NCI-H82 (cell line): ENCODE measurements at regions not wholly inside any gene's neighbourhood (a gene's known extent, or its start where the extent isn't known, plus 50 kb on each side); places are given as distances from the start of the nearest gene placed in this dataset.
"Not testable (repeated sequence)": the region's sequence is repeated elsewhere in the genome, so short reads cannot be mapped to it uniquely, and the experiment has no call there.

Source experiments
- DNase-seq: peaks from one replicate; lab custom pipeline; 2025; lab: John Stamatoyannopoulos, UW

DNA sequence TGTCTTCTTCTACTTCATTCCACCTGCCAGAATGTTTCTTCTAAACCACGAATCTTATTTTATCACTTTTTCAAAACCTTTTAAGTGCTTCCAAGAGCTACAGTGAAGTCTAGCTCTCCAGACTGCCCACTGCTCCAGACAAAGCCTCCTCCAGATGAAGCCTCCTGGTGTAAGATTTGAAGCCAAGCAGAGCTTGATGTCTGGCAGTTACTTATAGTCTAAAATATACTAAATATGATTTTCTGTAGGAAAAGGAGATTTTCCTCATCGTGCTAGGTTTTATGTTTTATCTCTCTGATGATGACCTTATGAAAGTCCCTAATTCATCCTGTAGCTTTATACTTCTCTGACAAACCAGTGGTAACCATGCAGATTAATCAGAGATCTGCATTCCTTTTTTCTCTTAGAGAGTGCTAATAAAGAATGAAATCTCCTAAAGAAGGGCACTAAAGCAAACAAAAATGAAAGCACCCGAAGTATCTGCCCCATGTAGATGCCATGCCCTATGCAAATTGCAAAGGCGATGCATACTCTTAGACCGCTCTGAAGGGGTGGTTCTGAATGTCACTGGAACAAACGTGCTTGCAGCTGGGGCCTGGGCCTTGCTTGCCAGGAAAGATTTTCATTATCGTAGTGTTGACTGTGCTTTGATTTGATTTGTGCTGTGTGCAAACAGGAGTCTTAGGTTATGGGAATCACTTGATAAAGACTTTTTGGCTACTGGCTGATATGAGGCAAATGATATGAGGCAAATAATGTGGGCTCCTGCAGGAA, 314.2 kb downstream of the PID1 start:
- DNase-seq = no peak

DNA sequence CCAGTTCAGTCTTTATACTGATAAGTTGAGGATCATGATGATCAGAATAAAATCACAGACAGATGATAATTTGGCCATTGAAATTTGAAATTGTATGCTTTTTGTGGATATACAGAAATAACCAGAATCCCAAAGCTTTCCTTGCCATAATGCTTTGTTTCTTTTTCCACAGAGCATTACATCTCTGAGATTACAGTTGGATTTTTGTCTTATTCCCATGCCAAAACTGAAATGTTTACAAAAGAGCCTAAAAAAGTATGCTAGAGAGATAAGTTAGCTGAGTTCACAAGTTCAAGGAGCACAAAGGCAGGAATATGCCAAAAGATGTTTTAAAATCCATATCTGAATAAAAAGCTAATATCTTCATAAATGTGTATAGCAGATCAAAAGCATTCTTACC, 321.3 kb downstream of the PID1 start:
- no peak for DNase-seq

DNA sequence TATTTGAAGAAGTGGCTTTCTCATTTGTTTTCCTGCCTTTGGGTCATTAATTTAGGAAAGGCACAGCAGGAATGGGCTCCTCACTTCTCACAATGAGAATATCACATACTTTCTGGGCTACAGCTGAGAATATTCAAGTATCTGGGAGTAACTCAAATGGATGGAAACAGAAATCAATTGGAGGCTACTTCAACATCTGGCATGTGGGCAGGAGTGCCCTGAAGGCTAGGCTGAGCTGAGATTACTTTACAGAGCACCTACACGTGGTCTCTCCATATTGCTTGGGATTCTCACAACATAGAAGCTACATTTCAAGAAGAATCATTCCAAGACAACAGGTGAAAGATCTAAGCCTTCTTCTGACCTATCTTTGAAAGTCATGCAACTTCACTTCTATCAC, 325.4 kb downstream of the PID1 start:
- no peak for DNase-seq

DNA sequence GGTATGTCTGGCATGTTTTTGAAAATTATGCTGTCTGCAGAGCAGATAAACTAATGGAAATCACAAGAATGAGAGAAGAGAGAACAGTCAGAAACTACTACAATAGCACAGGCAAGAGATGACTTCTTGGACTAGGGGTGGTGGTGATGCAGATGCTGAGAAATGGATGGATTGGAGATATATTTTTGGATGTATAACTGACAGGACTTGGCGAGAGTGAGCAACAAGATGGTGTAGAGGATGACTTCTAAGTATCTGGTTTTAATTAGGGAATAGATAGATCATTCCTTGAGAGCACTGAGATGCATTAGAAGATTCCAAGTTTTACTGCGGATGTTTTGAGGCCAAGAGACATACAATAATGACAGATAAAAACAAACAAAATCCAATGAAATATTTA, 328.2 kb downstream of the PID1 start:
- DNase-seq = no peak

DNA sequence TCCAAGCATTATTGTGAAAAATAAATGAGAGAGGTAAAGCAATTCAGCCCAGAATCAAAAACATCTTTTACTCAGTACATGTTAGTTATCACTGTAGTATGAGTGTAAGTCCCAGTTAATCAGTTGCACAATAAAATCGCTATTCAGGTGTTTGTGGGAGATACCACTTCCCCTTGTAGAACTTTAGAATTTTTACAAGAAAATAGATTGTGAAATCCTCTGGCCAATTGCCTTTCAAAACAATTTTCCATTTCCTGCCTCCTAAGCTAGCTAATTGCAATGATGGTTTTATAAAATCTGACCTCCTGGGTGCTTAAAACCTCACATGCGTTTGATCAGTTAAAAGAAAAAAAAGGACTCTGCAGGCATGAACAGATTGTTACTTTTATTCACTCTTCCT, 332.5 kb downstream of the PID1 start:
- no peak for DNase-seq

DNA sequence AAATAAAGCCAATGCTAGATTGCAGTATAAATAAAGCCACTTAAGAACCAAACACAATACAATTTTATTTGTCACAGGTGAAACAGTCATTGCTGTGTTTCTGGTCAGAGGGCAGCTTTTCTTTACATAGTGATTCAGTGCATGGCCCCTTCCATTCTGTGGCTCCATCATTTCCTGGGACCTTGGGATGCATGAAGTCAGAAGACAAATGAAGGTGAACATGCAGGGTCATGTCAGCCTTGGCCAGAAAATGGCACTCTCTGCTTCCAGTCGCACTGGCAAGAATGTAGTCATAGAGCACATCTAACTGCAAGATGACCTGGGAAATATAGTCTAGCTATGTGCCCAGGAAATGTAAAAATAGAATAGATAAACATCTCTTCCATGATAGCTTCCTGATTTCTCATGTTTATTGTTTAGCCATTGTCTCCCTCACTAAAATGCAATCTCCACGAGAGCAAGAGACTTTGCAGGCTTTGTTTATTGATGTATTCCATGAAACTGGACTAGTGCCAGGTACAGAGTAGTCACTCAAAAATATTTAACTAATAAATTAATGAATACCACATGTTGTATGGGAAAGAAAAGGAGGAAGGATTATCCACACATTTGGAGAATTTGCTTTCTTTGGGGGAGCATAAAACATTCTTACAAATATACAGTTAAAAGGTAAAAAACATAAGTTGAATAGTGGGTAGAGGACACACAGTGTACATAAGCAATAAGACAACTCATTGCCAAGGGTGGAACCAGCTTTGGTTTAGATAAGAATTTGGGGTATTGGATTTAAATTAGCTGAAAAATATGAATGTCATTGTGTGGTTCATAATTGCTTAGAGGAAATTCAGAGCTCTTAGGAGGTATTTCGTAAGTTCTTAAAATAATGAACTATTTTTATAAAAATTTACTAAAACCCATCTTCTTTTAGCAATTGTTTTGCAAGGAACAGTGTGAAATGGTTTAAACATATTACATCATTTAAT, 343.8 kb downstream of the PID1 start:
- no peak for DNase-seq

DNA sequence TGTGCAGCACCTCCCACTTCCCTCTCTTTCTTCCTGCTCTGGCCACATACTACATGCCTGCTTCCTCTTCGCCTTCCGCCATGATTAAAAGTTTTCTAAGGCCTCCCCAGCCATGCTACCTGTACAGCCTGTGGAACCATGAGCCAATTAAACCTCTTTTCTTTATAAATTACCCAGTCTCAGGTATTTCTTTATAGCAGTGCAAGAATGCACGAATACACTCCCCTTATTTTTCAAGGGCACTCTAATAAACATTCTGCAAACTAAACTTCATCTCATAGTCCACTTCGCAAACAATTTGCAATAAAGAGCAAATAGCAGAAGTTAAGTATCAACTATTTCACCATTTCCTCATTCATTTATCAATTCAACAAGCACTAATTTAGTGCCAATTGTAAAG, 351.3 kb downstream of the PID1 start:
- DNase-seq = no peak

DNA sequence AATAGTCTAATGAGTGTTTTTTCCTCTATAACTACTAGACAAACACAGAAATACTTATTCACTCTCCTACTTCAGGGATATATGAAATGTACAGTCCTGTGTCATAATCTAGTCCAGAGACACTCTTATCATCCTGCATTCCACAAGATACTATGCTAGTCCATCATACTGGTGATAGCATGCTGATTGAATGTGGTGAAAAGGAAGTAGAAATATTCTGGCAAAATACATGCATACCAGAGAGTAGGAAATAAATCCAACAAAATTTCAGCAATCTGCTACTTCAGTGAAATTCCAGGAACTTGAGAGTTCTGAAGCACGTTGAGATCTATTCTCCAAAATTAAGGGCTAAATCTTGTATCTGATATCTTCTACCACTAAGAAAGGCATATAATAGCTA, 353.9 kb downstream of the PID1 start:
- no peak for DNase-seq

DNA sequence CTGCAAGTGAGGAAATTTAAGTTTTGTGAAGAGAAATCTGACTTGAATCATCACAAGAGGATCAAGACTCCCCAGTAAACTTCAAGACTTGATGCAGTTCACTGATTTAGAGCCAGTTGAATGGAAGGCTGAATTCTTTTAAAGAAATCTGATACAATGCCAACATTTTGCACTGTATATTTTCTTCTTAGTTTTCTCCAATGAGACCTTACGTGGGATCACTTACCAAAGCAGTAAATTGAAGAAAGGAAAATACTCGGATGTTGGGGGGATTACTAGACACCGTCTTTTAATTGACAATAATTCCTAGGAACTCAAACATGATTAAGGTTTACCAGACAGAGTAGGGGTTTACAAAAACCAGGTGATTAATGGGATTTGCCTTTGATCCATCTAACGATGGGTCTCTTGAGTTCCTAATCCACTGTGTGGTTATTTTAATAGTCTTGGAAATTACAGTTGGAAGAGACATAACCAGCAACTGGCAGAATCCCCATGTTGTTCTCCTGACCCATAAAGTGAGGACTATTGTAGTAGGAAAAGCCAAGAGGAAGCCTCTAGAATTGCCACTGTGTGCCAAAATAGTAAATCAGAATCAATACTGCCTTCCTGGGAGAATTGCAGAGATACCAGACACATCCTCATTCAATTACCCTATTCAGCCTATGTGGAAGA, 354.5 kb downstream of the PID1 start:
- peak; percentile 8 for DNase-seq

DNA sequence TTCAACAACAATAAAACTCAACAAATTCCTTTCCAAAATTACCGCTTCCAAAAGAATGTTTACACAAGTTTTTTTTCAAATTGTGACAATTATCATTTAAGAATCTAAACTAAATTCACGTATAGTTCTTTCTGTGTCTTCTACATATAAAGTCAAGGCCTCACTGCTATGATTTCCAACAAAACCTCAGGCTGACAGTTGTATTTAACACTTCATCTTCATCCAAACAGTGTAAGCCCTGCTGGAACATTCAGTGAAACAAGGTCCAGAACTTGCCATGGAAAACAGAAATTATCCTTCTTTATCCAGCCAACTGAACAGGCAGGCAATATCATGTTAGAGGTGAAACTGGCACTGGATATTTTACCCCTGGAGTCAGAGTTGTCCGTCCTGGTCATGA, 357.9 kb downstream of the PID1 start:
- DNase-seq = no peak

DNA sequence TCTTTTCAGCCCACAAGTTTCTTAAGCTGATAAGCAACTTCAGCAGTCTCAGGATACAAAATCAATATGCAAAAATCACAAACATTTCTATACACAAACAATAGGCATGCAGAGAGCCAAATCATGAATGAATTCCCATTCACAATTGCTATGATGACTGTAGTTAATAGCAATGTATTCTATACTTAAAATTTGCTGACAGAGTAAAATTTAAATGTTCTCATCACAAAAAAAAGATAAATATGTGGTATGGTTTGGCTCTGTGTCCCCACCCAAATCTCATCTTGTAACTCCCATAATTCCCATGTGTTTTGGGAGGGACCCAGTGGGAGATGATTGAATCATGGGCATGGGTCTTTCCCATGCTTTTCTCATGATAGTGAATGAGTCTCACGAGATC, 360.2 kb downstream of the PID1 start:
- not testable (repeated sequence) for DNase-seq

DNA sequence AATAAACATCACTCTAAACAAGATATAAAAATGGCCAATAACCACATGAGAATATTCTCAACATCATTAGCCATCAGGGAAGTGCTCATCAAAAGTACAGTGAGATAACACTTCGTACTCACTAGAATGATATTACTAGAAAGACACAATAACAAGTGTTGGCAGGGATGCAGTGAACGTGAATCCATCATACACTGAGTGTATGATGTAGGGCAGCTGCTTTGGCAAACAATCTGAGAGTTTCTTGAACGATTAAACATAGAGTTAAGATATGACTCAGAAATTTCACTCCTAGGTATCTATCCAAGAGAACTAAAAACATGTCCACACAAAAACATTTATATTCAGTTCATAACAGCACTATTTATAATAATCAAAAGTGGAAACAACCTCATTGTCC, 368.9 kb downstream of the PID1 start:
- no peak for DNase-seq

DNA sequence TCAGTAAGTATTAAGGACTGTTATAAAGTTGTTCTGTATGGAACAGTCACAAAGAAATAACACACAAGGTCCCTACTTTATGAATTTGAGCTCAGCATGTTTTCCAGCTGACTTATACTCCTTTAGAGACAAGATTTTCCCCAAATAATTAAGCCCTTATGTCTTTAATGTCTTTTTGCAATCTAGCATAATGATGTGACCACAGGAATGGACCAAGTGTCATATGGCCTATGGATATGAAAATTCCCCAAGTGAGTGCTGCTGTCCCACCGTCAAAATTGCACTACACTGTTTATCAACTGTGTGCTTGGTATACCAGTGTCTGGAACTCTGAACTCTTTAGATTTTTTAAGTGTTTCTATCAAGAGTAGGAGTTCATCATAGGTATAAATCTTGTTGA, 369.6 kb downstream of the PID1 start:
- no peak for DNase-seq

DNA sequence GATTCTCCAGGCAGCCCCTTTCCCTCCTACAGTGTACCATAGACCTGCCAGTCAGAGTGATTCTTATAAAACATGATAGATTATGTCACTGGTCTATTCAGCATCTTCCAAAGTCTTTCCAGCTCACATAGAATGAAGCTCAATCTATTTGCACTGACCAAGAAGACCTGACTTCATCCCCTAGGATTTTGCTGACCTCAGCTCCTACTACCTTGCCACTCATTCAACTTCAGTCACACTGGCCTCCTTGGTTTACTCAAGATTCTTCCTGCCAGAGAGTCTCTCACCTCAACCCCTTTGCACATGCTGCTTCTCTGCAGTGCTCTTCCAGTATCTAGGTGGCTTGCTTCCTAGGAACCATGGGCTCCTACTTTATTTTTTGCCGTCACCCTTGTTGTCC, 392.9 kb downstream of the PID1 start:
- DNase-seq = no peak

DNA sequence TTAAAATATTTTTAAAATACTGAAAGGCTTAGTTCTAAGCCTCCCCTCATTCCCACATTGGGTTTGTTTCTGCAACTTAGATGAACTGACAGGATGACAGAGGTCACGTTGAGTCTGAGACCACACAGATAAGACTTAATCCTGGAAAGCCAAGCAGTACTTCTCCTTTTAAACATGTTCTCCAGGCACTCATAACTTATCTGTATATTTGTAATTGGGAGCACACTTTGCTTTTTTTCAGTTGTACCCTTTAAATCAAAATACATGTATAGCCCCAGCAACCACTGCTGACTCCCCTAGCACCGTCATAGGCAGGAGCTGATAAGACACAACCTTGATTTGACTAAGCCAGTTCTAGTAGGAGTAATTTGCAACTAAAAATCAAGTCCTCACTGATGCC, 394.8 kb downstream of the PID1 start:
- no peak for DNase-seq

DNA sequence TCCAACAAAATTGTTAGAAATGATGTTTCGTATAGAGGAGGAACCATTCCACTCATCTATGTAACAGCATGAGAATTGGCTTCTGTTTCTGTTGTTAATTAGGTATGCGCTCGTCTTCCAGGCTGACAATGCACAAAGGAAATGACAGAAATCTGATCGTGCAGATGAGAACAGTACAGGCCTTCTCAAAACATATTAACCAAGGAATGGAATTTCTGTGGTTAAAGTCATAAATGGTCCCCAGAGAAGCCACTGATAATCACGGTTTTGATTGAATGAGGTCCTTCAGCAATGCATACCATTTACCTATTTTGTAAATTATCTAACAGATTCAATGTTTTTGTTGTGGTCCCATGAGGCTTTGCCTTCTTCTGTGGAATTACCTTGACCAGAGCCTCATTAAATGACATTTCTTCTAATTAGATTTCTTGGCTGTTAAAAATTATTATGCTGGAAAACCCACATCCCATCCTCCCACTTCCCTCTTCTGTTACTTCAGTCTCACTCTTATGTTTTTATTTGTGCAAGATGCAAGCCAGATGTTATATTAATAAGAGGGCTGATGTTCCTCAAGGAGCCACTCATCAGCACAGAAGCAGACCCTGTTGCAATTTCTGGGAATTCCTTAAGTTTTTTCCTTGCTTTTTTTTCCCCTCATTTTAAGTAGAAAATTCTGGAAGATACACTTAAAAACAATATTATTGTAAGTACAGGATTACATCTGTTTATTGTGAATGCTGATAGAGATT, 395.8 kb downstream of the PID1 start:
- DNase-seq = no peak

DNA sequence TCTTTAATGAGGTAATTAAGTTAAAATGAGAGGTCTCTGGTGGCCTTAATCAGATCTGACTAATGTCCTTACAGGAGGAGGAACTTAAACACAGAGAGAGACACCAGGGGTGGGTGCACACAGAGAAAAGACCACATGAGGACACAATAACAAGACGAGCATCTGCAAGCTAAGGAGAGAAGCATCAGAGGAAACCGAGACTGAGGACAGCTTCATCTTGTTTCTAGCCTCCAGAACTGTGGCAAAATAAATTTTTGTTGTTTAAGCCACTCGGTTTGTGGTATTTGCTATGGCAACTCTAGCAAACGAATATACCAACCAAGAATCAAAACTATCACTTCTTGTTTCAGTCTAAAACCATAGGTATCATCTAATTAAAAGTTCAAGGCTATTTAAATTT, 400.1 kb downstream of the PID1 start:
- no peak for DNase-seq

DNA sequence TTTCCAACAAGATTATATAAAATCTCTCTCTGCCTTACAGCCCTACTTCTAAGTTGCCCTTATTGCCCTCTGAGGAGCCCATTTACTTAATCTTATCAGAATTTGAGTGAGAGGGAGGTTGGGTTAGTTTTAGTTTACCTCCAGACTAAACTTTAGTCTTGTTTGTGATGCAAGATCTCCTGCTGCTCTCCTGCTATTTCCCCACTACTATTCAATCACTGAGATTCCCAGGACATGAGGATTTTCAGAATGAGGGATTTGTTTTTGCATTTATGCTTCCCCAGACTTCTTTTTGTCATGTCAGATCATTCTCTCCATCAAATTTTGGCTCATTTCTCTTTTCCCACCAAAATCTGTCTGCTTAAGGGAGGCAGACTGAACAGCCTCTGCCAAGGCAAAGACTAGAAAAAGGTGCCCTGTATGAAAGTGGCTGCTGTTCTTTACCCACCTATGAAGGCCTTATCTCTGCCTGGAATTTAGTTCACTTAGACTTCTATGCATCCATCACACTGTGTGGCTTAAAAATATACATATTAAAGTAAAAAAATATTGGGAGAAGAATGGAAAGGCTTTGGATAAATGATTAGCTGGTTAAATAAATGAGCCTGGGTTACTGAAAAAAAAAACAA, 401.3 kb downstream of the PID1 start:
- DNase-seq = no peak

DNA sequence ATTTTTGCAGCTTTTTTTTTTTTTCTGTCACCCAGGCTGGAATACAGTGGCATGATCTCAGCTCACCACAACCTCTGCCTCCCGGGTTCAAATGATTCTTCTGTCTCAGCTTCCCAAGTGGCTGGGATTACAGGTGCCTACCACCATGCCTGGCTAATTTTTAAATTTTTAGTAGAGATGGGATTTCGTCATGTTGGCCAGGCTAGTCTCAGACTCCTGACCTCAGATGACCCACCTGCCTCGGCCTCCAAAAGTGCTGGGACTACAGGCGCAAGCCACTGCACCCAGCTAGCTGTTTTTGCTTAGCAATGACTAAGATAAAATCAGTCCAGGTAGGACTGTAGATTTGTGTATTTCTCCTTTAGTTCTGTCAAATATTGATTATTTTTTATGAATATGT, 403.7 kb downstream of the PID1 start:
- DNase-seq = no peak

DNA sequence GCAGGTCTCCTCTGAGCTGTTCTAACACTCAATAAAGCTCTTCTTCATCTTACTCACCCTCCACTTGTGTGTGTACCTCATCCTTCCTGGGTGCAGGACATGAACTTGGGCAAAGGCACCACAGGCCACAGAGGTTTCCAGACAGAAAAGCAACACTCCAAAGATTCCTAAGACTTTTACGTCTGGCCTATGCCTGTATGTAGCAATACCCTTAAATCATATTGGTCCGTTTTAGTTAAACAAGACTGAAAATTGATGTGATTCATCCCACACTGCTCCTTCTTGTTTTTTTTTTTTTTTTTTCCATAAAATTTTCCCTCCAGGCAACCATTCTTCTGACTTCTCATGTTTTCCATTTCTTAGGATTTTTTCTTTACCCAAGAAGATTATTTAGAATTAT, 404.3 kb downstream of the PID1 start:
- no peak for DNase-seq

DNA sequence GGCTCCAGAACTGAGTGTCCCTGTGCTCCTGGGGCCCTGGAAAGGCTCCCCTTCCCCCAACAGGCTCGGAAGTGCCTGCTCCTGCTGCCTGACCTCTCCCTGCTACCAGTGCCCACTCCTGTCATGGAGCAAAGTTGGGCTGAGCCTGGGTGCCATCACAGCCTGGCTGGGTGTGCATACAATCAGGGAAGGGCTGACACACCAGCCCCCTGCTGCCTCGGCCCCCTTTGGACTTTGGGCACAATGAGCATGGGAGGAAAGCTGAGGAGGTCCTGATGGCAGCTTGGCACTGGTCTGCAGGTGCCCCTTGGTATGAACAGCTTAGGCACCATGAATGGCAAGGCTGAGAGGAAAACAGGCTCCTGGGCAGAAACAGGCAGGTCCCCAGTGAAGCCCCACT, 405.0 kb downstream of the PID1 start:
- no peak for DNase-seq

DNA sequence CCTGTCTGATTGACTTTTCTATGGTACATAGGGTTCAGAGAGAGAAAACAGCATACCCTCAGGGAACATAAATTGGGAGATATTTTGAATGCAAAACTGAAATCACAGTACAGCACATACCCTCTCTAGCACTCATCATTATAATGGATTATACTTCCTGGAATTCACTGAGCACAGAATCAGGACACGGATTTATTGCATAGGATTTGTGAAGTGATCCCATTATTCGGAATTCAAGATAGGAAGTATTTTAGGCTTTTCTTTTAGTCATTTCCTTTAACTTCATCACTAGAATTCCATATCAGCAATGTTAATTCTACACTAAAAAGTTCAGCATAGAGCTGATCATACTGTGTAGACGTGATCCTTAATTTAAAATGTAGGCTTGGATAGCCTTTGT, 407.0 kb downstream of the PID1 start:
- DNase-seq = no peak
